WTC11 (cell line): ENCODE measurements at regions not wholly inside any gene's neighbourhood (a gene's known extent, or its start where the extent isn't known, plus 50 kb on each side); places are given as distances from the start of the nearest gene placed in this dataset.

ENCODE experiments used
- ATAC-seq: fragments of 200-7000 bp; cut with Tn5 transposase; 2 replicates; pipeline ENCODE4 v1.10.0; 2021; ENCODE audit warnings: mild to moderate bottlenecking, moderate library complexity
- CTCF ChIA-PET: fragments of 300-600 bp; sonication (Branson Sonifier 250); formaldehyde crosslinking; loops from one replicate; lab custom pipeline; 2021; ENCODE audit warnings: antibody characterized with exemption; lab: Charles Lee
- POLR2A ChIA-PET: fragments of 350-600 bp; sonication (Branson Sonifier 250); formaldehyde crosslinking; loops from one replicate; lab custom pipeline; 2021; ENCODE audit warnings: antibody characterized with exemption; lab: Charles Lee
- DNase-seq: peaks from one replicate; pipeline ENCODE4 v3.0.0; 2021; ENCODE audit warnings: low spot score
- H3K27ac Mint-ChIP-seq: 2 replicates; pipeline ENCODE4 v1.8.0; 2021; ENCODE audit warnings: mixed read lengths
- H3K27me3 Mint-ChIP-seq: 2 replicates; pipeline ENCODE4 v1.8.0; 2021; ENCODE audit warnings: low read depth, mild to moderate bottlenecking, moderate library complexity, mixed read lengths
- H3K36me3 Mint-ChIP-seq: 2 replicates; pipeline ENCODE4 v1.8.0; 2021; ENCODE audit warnings: mixed read lengths
- H3K4me1 Mint-ChIP-seq: 2 replicates; pipeline ENCODE4 v1.8.0; 2022; ENCODE audit warnings: mixed read lengths
- H3K4me3 Mint-ChIP-seq: 2 replicates; pipeline ENCODE4 v1.8.0; 2021; ENCODE audit warnings: mild to moderate bottlenecking, moderate library complexity, mixed read lengths
- H3K9me3 Mint-ChIP-seq: 2 replicates; pipeline ENCODE4 v1.8.0; 2021; ENCODE audit warnings: mixed read lengths
- GABPB1 ChIP-seq: sonication (generic); formaldehyde crosslinking; IDR thresholded peaks from 2 replicates; pipeline ENCODE4 v1.8.1; 2023; ENCODE audit warnings: mild to moderate bottlenecking, missing genetic modification reagents
- IRF2 ChIP-seq: sonication (generic); formaldehyde crosslinking; IDR thresholded peaks from 2 replicates; pipeline ENCODE4 v1.8.0; 2022; ENCODE audit warnings: low read depth, missing genetic modification reagents, borderline replicate concordance
- MXD4 ChIP-seq: fragments of 250-450 bp; sonication (Bioruptor Pico); IDR thresholded peaks from 2 replicates; pipeline ENCODE4 v1.8.0; 2021; ENCODE audit warnings: mild to moderate bottlenecking, moderate library complexity, borderline replicate concordance
- MYBL2 ChIP-seq: sonication (generic); formaldehyde crosslinking; IDR thresholded peaks from 2 replicates; pipeline ENCODE4 v1.8.1; 2023; ENCODE audit warnings: mild to moderate bottlenecking, moderate library complexity, missing genetic modification reagents
- NFATC4 ChIP-seq: fragments of 250-450 bp; sonication (Bioruptor Pico); IDR thresholded peaks from 2 replicates; pipeline ENCODE4 v1.9.0; 2021; ENCODE audit warnings: mild to moderate bottlenecking
- NFYB ChIP-seq: sonication (generic); formaldehyde crosslinking; conservative IDR thresholded peaks from 2 replicates; pipeline ENCODE4 v1.8.0; 2022; ENCODE audit warnings: low read depth, missing genetic modification reagents
- NR1H2 ChIP-seq: sonication (generic); formaldehyde crosslinking; IDR thresholded peaks from 2 replicates; pipeline ENCODE4 v1.9.0; 2021; ENCODE audit warnings: mild to moderate bottlenecking, moderate library complexity, missing genetic modification reagents
- NR3C1 ChIP-seq: sonication (generic); formaldehyde crosslinking; conservative IDR thresholded peaks from 2 replicates; pipeline ENCODE4 v1.8.1; 2023; ENCODE audit warnings: low read depth, mild to moderate bottlenecking, missing genetic modification reagents
- ZBTB21 ChIP-seq: sonication (generic); formaldehyde crosslinking; IDR thresholded peaks from 2 replicates; pipeline ENCODE4 v1.8.1; 2023; ENCODE audit warnings: mild to moderate bottlenecking, missing genetic modification reagents, borderline replicate concordance
- ZNF121 ChIP-seq: sonication (generic); formaldehyde crosslinking; IDR thresholded peaks from 2 replicates; pipeline ENCODE4 v1.8.0; 2023; ENCODE audit warnings: missing genetic modification reagents
- ZNF138 ChIP-seq: sonication (generic); formaldehyde crosslinking; conservative IDR thresholded peaks from 2 replicates; pipeline ENCODE4 v1.8.1; 2022; ENCODE audit warnings: mild to moderate bottlenecking, moderate library complexity, missing genetic modification reagents
- ZNF317 ChIP-seq: sonication (generic); formaldehyde crosslinking; IDR thresholded peaks from 2 replicates; pipeline ENCODE4 v1.8.1; 2023; ENCODE audit warnings: low read depth, mild to moderate bottlenecking, moderate library complexity, missing genetic modification reagents, borderline replicate concordance
- TF ChIP-seq, protein P1 (sequence below): fragments of 250-450 bp; sonication (Bioruptor Pico); IDR thresholded peaks from 2 replicates; pipeline ENCODE4 v1.9.0; 2021; ENCODE audit warnings: mild to moderate bottlenecking
- TF ChIP-seq, protein P2 (sequence below): sonication (generic); formaldehyde crosslinking; IDR thresholded peaks from 2 replicates; pipeline ENCODE4 v1.8.0; 2022; ENCODE audit warnings: mild to moderate bottlenecking, missing genetic modification reagents
- TF ChIP-seq, protein P3 (sequence below): sonication (generic); formaldehyde crosslinking; IDR thresholded peaks from 2 replicates; pipeline ENCODE4 v1.8.0; 2022; ENCODE audit warnings: mild to moderate bottlenecking, missing genetic modification reagents
- TF ChIP-seq, protein P4 (sequence below): sonication (generic); formaldehyde crosslinking; IDR thresholded peaks from 2 replicates; pipeline ENCODE4 v1.8.1; 2023; ENCODE audit warnings: mild to moderate bottlenecking, missing genetic modification reagents
- TF ChIP-seq, protein P5 (sequence below): sonication (generic); formaldehyde crosslinking; IDR thresholded peaks from 2 replicates; pipeline ENCODE4 v1.8.0; 2023; ENCODE audit warnings: missing genetic modification reagents, mild to moderate bottlenecking, borderline replicate concordance

DNA sequence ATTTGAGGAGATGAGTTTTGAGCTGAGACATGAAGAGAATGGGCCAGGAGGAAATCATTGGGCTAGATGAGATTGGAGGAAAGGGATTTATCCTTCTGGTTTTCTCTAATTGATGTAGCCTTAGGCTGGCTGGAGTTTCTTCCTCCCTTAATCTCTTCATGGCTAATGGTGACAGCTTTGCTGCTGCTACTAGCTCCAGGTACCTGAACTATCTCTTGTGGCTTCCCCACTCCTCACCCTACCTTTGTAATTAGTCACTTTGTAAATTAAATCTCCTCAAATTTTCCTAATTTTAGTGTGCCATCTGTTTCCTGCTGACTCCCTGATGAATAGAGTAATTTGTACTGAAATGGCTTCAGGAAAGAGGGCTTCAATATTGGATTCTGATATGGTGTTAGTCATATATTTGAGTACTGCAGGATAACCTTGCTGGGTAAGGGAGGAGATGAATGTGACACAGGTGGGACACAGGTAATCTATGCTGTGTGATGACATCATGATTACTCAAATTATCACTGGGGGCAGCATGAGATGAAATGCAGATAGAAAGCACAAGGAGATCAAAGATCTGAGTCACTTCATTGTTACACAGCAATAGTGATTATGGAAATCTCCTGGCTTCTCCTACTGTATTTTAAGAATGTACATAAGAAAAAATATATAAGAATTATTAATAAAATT lies 1134.1 kb upstream of the DDX18 start:
- ChIA-PET POLR2A (no interaction called here), CTCF (no interaction called here)
- no peak overlapping the region for H3K27ac Mint-ChIP-seq
- H3K4me1 Mint-ChIP-seq, result no peaks in the 10 kb centered on the region
- peaks cover 44% of the 10 kb centered on the region for H3K9me3 Mint-ChIP-seq
- no peaks in the 10 kb centered on the region for H3K27me3 Mint-ChIP-seq
- TF ChIP-seq, protein P1, sequence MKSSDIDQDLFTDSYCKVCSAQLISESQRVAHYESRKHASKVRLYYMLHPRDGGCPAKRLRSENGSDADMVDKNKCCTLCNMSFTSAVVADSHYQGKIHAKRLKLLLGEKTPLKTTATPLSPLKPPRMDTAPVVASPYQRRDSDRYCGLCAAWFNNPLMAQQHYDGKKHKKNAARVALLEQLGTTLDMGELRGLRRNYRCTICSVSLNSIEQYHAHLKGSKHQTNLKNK (CRISPR knock-in tag), result no peak
- TF ChIP-seq, protein P2, sequence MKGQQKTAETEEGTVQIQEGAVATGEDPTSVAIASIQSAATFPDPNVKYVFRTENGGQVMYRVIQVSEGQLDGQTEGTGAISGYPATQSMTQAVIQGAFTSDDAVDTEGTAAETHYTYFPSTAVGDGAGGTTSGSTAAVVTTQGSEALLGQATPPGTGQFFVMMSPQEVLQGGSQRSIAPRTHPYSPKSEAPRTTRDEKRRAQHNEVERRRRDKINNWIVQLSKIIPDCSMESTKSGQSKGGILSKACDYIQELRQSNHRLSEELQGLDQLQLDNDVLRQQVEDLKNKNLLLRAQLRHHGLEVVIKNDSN, result no peak
- TF ChIP-seq ZBTB21 (CRISPR knock-in tag) (no peak), GABPB1 (CRISPR knock-in tag) (no peak), ZNF138 (CRISPR knock-in tag) (no peak), MYBL2 (CRISPR knock-in tag) (no peak)
- TF ChIP-seq, protein P3, sequence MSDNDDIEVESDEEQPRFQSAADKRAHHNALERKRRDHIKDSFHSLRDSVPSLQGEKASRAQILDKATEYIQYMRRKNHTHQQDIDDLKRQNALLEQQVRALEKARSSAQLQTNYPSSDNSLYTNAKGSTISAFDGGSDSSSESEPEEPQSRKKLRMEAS (CRISPR knock-in tag), result no peak
- ATAC-seq (no peak), DNase-seq (no peak)
- no peak overlapping the region for H3K4me3 Mint-ChIP-seq
- peaks cover 5% of the 10 kb centered on the region; the same call in 1 of the 2 replicates for H3K36me3 Mint-ChIP-seq

DNA sequence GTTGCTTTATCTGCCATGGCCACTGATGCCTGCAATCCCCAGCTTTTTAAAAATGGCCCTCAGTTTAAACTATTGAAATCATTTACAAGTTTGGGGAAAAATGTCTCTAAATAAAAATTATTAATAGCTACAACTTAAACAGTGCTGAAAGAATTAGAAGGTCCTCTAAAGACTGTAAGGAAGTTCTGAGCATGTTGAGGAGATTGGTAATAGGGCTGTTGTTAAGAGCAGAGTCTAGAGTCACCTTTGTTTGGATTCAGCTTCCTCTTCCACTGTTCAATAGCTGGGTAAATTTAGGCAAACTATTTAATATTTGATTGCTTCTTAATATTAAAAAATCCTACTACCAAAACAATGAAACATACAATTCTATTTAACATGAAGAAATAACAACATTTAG lies 1127.1 kb upstream of the DDX18 start:
- DNase-seq, result no peak
- H3K27me3 Mint-ChIP-seq, result no peaks in the 10 kb centered on the region
- peaks cover 61% of the 10 kb centered on the region for H3K9me3 Mint-ChIP-seq
- H3K4me1 Mint-ChIP-seq, result no peaks in the 10 kb centered on the region
- peaks cover 12% of the 10 kb centered on the region for H3K36me3 Mint-ChIP-seq
- CTCF ChIA-PET, result no interaction called here
- TF ChIP-seq ZNF317 (CRISPR knock-in tag) (no peak), NFATC4 (CRISPR knock-in tag) (no peak), NFYB (CRISPR knock-in tag) (no peak), IRF2 (CRISPR knock-in tag) (no peak)
- TF ChIP-seq, protein P4, sequence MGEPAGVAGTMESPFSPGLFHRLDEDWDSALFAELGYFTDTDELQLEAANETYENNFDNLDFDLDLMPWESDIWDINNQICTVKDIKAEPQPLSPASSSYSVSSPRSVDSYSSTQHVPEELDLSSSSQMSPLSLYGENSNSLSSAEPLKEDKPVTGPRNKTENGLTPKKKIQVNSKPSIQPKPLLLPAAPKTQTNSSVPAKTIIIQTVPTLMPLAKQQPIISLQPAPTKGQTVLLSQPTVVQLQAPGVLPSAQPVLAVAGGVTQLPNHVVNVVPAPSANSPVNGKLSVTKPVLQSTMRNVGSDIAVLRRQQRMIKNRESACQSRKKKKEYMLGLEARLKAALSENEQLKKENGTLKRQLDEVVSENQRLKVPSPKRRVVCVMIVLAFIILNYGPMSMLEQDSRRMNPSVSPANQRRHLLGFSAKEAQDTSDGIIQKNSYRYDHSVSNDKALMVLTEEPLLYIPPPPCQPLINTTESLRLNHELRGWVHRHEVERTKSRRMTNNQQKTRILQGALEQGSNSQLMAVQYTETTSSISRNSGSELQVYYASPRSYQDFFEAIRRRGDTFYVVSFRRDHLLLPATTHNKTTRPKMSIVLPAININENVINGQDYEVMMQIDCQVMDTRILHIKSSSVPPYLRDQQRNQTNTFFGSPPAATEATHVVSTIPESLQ (CRISPR knock-in tag), result no peak
- TF ChIP-seq, protein P2, result no peak
- TF ChIP-seq, all 79 proteins: peak for 0
- POLR2A ChIA-PET, result no interaction called here
- Mint-ChIP-seq H3K4me3 (no peak overlapping the region), H3K27ac (no peak overlapping the region)
- ATAC-seq, result no peak

DNA sequence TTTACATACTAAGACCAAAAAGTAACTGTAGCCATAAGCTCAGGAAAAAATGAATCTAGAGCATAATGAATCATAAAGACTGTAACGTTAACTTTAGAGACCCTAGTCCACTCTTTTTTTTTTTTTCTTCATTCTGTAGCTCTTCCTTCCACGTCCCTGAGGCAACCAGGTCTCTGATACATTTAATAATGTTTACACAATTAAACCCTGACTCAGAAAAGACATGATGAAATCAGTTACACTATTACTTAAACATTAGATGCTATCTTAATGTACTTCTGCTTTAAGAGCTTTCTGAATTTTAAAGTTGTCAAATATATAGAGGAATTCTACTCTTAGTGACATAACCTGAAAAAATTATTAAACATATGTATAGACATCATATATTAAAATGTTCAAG lies 1121.5 kb upstream of the DDX18 start:
- no peak for DNase-seq
- Mint-ChIP-seq H3K27me3 (no peaks in the 10 kb centered on the region), H3K36me3 (peaks cover 10% of the 10 kb centered on the region), H3K9me3 (peaks cover 29% of the 10 kb centered on the region), H3K4me3 (no peak overlapping the region), H3K4me1 (no peaks in the 10 kb centered on the region), H3K27ac (no peak overlapping the region)
- no peak for TF ChIP-seq NR3C1
- TF ChIP-seq ZNF121 (CRISPR knock-in tag), result no peak
- TF ChIP-seq, protein P4 (CRISPR knock-in tag), result no peak
- TF ChIP-seq, protein P2, result no peak
- no peak for TF ChIP-seq MXD4 (CRISPR knock-in tag)
- TF ChIP-seq, protein P5, sequence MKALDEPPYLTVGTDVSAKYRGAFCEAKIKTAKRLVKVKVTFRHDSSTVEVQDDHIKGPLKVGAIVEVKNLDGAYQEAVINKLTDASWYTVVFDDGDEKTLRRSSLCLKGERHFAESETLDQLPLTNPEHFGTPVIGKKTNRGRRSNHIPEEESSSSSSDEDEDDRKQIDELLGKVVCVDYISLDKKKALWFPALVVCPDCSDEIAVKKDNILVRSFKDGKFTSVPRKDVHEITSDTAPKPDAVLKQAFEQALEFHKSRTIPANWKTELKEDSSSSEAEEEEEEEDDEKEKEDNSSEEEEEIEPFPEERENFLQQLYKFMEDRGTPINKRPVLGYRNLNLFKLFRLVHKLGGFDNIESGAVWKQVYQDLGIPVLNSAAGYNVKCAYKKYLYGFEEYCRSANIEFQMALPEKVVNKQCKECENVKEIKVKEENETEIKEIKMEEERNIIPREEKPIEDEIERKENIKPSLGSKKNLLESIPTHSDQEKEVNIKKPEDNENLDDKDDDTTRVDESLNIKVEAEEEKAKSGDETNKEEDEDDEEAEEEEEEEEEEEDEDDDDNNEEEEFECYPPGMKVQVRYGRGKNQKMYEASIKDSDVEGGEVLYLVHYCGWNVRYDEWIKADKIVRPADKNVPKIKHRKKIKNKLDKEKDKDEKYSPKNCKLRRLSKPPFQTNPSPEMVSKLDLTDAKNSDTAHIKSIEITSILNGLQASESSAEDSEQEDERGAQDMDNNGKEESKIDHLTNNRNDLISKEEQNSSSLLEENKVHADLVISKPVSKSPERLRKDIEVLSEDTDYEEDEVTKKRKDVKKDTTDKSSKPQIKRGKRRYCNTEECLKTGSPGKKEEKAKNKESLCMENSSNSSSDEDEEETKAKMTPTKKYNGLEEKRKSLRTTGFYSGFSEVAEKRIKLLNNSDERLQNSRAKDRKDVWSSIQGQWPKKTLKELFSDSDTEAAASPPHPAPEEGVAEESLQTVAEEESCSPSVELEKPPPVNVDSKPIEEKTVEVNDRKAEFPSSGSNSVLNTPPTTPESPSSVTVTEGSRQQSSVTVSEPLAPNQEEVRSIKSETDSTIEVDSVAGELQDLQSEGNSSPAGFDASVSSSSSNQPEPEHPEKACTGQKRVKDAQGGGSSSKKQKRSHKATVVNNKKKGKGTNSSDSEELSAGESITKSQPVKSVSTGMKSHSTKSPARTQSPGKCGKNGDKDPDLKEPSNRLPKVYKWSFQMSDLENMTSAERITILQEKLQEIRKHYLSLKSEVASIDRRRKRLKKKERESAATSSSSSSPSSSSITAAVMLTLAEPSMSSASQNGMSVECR, result no peak
- no peak for TF ChIP-seq NR1H2 (CRISPR knock-in tag)
- ATAC-seq, result no peak
- POLR2A ChIA-PET, result no interaction called here
- CTCF ChIA-PET, result no interaction called here
